ENCODE measurements at regions not wholly inside any gene's neighbourhood (a gene's known extent, or its start where the extent isn't known, plus 50 kb on each side); places are given as distances from the start of the nearest gene placed in this dataset.
"Not testable (repeated sequence)": the region's sequence is repeated elsewhere in the genome, so short reads cannot be mapped to it uniquely, and the experiment has no call there.

DNA sequence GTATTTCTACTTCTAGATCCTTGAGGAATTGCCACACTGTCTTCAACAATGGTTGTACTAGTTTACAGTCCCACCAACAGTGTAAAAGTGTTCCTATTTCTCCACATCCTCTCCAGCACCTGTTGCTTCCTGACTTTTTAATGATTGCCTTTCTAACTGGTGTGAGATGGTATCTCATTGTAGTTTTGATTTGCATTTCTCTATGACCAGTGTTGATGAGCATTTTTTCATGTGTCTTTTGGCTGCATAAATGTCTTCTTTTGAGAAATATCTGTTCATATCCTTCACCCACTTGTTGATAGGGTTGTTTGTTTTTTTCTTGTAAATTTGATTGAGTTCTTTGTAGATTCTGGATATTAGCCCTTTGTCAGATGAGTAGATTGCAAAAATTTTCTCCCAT is 1447.0 kb downstream of the ZPLD1 start:
- not testable (repeated sequence) for DNase-seq (ENCODE audit: low read depth, low spot score)

DNA sequence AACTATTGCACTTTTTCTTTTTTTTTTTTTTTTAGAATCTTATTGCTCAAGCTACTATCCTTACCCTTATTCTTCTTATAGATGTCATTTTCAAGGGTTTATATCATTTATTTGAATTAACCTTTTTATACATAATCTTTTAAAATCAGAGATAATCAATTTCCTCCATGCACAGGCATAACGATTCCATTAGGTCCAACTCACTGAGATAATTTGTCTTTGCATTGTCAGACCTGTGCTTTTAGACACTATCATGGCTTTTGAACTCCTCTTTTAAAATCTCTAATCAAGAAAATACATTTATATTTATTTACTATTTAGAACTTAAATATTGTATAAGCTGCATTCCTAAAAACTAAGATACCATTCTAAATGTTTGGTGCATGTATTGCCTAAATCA is 1454.9 kb downstream of the ZPLD1 start:
- no peak for DNase-seq (ENCODE audit: low read depth, low spot score)

DNA sequence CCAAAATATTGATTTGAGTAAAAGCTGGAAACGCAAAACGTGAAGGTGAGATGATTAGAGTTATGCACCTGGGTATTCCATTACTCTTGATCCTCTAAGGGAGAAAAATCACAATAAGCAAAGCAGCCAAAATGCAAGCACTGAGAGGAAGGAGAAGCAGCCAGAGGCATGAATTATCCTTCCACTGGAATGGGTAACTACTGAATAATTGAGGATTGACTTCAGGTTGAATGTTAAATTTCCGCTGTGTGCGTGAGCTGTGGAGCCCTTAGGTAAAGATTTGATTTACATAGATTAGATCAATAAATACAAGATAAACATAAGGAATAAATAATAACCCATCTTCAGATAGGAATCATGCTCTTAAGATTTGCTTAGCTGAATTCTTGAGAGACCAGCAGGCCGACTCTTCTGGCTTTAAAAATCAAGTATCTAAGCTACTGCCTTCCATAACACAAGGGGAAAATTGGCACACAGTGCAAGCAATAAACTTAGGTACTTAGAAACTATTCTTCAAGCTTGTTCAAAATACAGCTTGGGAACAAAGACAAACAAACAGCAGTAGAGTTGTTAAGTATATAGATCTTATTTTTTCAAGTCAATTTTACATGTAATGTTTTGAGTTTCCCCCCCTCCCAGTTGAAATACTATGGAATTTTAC is 1459.5 kb downstream of the ZPLD1 start:
- no peak for DNase-seq (ENCODE audit: low read depth, low spot score)

DNA sequence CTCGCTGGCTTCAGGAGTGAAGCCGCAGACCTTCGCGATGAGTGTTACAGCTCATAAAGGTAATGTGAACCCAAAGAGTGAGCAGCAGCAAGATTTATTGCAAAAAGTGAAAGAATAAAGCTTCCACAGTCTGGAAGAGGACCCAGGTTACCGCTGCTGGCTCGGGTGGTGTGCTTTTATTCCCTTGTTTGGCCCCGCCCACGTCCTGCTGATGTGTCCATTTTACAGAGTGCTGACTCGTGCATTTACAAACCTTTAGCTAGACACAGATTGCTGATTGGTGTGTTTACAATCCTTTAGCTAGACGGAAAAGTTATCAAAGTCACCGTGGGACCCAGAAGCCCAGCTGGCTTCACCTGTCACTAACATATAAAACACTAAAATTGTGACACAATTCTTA is 1464.5 kb downstream of the ZPLD1 start:
- DNase-seq (ENCODE audit: low read depth, low spot score): no peak

DNA sequence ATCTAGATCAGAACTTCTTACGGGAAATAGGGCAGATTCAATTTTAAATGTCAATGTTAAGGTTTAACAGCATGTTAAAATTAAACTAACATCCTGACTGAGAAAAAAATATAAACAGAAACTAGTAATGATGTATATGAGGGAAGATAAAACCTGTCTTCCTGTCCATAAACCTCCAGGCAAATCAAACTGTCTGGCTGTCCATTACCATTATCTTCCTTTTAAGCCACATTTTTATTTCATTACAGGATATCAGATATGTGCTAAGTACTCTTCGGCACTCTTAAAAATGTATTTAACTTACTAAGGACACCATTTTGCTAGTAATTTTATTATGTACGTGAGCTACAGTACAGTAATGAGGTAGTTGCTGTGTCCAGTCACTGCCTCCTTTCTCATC is 1461.7 kb upstream of the ALCAM start:
- no peak for DNase-seq (ENCODE audit: low read depth, low spot score)

DNA sequence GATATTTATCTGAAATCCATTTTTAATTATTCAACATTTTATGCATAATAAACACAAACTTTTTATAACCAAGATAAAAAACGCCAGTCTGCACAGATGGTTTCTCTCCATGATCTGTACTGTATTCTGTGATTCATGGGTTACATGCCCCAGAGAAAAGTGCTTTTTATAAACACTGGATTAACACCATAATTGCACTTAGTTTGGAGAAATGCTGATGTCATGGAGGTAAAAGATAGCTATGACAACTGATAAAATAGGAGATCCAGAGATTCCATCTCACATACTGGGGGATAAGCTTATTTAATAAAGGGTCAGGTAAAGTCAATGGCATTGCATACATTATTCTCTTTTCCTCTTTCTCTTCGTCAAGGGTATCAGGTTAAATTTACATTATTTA is 1460.4 kb upstream of the ALCAM start:
- no peak for DNase-seq (ENCODE audit: low read depth, low spot score)

DNA sequence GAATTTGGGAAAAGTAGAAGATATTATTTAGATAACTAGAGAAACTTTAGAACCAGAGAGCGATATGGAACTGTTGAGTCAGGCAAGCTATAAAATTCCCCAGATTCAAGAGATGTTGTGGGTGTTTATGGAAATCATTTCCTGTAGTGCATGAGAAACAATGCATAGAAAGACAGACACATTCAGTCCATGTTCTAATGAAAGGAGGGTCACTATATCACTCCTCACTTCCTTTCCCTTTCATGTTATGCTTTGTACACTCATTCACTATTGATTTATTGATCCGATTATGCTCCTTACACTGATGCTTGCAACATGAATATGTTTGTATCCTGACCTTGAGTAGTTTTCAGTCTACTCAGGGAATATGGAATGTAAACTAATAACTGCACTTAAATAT is 1459.9 kb upstream of the ALCAM start:
- no peak for DNase-seq (ENCODE audit: low read depth, low spot score)

DNA sequence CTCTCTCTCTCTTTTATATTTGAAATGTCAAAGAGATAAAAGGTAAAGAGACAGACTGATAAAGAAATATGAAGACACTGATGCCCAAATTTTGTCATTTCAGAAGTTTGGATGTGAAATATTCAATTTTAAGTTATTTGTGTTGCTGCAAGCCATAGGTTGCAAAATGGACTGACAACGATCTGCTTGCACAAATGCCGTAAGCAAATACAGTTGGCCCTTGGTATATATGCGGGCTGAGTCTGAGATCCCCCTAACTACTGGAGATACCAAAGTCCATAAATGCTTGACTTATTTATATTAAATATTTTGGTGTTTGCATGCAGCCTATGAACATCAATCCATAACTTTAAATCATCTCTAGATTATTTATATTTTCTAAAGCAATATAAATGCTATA is 1459.1 kb upstream of the ALCAM start:
- no peak for DNase-seq (ENCODE audit: low read depth, low spot score)

DNA sequence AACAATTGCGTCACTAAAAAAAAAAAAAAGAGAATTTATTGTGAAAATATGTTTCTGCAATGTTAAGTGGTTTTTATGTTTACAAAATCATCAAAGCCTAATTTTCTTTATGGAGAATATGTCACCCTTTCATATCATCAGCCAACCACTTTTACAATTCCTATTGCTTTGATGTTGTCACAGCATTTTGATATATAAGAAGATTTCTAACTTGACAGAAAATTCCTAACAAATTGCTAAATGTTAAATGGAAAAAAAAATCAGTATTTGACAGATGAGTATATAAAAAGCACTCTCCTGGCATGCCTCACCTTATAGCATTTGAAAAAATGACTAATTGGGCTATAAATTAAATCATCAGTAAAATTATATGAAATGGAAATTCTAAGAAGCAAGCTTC is 1457.3 kb upstream of the ALCAM start:
- DNase-seq (ENCODE audit: low read depth, low spot score): no peak

DNA sequence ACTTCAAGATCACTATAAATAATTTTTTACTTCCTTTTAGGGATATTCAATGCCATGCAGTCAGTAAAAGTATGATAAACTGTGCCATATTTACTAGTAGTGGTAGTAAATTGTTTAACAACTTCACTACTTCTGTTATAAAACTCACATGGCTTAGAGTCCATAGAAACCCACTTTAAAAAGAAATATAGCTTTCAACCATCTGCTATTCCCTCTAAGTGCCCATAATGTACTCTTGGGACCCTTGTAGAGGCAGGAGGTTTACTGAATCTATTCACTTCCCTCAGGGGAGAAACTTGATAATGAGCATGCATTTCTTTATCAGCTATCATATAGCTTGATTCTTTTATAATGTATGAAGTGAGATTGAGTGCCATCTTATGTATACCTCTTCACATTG is 1448.4 kb upstream of the ALCAM start:
- DNase-seq (ENCODE audit: low read depth, low spot score): no peak

DNA sequence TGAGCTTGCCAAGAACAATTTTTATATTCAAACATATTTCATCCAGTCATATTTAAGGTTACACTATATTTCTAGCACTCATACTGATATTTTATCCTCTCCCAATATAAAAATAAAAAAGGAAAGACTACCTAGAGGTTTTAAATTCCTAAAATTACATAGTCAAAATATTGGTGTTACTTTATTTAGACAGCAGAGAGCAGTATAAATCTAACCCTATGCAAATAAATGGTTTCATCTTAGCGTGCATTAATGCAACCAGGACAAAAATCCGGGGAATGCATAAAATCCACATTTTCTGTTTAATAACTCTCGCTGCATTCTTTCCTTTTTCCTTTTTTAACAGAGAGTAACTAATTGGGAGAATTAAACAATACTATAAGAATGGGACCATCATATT is 1447.4 kb upstream of the ALCAM start:
- DNase-seq (ENCODE audit: low read depth, low spot score): no peak

DNA sequence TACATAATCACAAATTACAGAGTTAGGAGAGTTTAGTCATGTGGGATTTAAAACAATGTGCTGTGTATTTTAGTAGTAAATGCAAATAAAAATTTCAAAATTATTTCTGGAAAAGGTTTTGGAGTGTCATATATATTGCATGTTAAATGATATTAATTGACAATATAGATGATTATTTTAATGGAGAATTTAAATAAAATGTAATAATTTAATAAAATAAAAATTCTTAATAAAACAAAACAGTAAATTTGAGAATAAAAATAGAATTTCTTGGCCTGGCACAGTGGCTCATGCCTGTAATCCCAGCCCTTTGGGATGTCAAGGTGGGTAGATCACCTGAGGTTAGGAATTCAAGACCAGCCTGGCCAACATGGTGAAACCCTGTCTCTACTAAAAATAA is 1442.8 kb upstream of the ALCAM start:
- DNase-seq (ENCODE audit: low read depth, low spot score): no peak

DNA sequence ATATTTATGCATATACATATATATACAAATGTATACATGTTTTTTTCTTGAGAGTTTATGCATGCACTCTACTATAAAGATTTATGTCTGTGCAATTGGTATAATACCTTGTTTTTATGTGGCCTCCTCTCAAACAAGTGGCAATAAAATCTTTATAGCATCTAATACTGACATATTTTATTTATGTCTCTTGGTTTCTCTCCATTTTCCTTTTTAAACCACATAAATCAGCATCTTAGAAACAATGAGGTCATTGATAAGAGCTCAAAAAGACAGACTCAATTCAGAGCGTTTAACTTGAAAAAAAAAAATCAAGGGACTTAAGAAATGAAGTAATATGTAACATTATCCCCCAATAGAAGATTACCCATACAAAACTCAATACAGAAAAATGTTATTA is 1442.2 kb upstream of the ALCAM start:
- DNase-seq (ENCODE audit: low read depth, low spot score): no peak

DNA sequence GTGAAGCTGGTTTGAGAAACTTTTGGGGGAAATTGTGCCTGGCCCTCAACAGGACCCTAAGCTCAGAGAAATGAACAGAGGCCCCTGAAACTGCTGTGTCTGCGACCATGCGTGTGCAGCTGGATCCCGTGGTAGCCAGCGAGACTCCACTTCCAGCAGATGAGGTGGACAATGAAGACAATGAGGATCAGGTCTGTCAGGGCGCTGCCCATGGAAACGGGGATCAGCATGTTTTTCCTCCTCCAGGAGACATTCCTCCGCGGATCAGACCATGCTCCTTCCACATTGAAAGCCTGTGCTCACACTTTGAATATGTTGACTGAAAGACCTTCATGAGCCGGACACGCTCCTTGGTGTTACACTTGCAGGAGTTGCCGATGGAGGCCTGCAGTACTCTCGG is 1439.8 kb upstream of the ALCAM start:
- no peak for DNase-seq (ENCODE audit: low read depth, low spot score)

DNA sequence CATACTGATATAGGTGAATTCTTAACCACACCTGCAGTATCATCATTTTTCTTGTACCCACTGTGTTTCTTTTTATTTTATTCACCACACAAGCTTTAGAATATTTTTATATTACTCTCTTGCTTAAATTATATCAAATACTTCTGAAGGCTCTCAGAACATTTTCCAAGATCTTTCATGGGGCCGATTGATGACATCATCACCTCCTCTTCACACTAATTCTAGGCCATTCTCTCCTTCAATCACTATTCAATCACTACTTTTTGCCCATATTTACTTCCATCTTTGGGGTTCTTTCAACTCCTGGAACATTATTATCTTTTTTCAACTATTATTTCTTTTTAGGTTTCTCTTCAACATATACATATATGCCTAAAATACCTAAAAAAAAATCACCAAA is 1438.8 kb upstream of the ALCAM start:
- no peak for DNase-seq (ENCODE audit: low read depth, low spot score)

DNA sequence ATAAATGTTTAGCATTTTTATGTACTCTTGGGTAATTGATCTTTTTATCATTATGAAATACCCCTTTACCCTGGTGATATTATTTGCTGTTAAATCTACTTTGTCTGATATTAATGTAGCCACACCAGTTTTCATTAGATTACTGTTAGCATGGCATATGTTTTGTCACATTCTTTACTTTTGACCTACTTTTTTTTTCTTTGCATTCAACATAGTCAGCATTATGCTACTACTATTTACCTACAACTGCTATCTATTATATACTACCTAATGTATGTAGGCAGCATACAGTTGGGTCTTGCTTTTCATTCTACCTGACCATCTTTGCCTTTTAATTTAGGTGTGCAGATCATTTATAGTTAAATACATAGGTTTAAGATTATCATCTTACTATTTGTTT is 1429.6 kb upstream of the ALCAM start:
- DNase-seq (ENCODE audit: low read depth, low spot score): no peak

DNA sequence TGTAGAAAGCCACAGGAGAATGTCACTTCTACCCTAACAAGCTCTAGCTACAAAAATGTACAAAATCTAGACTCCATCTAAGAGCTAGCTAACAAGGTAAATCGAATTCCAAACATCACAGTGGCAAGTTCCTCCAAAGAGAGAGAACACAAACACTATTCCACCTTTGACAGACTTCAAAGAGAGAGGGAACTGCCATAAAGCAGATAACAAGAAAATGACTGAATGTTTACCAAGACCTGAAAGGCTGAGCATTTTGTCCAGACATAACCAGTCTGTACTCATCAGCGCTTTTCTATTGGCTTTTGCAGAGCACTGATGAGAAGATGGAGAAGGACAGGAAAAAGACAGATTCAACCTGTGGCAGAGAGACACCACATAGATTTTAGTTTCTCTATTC is 1419.6 kb upstream of the ALCAM start:
- no peak for DNase-seq (ENCODE audit: low read depth, low spot score)

DNA sequence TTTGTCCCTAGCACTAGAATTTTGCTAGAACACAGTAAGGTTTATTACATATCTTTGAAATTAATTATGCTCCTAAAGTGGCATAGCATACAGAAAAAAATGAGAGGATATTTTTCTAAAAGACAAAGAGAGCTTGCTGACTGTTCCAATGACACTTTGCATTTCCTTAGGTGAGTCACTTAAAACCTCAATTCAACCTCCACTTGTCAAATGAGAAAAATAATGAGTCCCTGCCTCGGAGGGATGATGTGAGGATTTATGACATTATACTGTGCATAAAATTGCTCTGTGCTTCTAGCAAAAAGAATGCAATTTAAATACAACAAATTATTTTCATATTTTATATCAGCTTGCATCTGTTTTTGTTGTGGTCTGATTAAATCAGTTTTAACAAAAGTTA is 1417.0 kb upstream of the ALCAM start:
- DNase-seq (ENCODE audit: low read depth, low spot score): no peak

DNA sequence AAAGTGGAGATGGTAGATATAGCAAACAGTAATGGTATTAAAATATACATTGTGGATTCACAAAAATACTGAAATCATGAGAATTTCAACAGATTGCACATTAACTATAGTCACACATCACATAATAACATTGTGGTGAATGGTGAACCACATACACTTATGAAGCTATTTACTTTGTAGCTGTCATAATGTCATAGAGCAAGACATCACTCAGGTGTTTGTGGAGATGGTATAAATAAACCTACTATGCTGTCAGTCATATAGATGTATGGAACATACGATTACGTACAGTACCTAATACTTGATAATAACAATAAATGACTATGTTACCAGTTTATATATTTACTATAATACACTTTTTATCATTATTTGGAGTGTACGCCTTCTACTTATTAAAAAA is 1416.0 kb upstream of the ALCAM start:
- no peak for DNase-seq (ENCODE audit: low read depth, low spot score)

DNA sequence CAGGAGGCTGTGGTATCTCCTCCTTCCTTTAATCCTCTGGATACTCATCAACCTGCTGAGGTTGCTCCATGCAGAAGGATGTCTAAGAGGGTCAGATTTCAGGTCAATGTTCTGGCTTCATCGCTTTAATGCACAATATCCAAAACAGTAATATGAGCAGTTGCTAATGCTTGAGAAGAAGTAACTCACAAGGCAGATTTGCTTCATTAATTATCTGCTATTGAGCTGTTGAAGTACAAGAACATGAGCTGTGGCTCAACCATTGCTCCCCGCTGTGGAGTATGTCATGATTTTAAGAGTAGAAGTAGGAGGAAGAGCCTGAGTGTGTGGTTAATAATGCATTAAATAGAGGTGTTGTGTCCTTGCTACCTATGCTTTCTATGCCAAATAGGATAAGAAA is 1412.9 kb upstream of the ALCAM start:
- no peak for DNase-seq (ENCODE audit: low read depth, low spot score)

DNA sequence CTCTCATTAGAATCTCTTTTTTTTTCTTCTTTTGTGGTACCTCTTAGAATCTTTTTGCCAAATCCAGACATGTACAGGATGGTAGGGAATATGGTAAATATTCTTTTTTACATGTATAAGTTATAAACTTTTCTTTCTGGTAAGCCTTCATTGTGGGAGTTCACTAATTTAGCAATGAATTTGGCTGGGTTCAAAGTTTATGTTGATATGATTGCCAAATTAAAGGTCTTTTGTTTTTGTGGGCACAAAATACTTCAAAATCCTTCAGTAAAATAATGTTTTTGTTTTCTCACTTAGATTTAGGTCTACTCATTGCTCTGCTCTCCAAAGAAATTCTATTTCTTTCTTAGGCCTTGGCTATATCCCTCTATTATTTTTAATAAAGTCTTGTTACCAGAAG is 1405.9 kb upstream of the ALCAM start:
- DNase-seq (ENCODE audit: low read depth, low spot score): no peak

DNA sequence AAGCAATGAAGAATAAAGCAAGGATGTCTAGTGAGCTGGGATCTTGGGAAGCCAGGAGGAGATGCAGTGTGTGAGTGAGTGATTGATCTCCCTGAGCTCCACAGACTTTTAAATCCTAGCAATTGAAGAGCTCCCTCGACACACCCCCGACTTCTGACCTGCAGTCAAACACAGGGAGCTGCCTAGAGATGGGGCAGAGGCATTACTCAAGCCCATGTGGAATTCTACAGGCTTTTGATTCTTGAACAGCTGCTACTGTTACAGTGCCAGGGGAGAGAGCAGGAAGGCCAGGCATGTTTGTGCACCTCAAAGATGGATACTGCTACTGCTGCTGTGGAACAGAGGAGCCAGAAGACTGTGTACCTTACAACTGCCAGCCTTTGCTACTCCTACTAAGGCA is 1403.1 kb upstream of the ALCAM start:
- no peak for DNase-seq (ENCODE audit: low read depth, low spot score)

DNA sequence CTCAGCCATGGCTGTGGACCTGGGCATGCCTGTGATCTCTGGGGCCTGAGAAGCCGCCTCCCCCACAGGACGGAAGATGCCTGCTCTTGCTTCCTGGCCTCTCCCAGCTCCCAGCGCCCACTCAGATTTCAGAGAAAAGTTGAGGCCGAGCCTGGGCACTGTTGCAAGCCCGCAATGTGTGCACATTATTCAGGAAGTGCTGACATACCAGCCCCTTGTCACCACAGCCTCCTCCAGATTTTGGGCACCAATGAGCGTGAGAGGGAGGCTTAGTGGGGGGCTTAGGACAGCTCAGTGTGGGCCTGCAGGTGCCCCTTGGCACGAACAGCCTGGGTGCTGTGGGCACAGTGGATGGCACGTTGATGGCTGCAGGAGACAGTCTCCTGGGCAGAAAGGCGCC is 1400.9 kb upstream of the ALCAM start:
- DNase-seq (ENCODE audit: low read depth, low spot score): no peak

DNA sequence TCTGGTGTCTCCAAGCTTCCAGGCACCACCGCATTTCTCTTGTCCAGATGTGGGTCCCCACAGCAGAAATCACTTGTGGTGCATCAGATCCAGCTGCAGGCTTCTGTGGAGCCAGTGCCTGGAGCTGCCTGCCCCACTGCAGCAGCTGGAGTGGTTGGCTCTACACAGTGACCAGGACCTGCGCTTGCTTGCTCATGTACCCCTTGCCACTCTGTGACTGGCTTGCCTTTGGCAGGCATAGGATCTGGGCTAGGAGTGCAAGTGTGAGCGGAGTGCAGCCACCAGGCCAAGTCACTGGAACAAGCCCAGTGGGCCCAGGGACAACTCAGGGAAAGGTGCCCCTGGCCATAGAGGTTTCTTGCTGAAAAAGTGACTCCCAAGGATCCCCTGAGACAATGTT is 1400.0 kb upstream of the ALCAM start:
- DNase-seq (ENCODE audit: low read depth, low spot score): no peak

DNA sequence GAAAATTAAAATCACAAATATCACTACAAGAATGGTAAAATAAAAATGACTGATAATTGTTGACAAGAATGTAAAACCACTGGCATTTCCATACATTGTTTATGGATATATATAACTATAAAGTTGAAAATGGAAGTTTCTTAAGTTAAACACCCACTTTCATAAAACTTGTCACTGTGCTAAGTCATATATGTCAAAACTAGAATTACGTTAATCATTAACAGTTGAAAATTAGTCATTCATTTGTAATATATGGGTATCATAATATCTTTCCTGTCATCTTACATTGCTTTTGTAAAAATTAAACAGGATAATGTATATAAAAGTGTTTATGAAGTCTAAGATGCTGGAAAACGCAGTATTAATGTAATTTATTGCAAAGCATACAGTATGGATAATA is 1398.6 kb upstream of the ALCAM start:
- no peak for DNase-seq (ENCODE audit: low read depth, low spot score)
